SK-N-SH treated with all-trans-retinoic acid at 6 μM for 48 hours (cell line): ENCODE measurements at regions not wholly inside any gene's neighbourhood (a gene's known extent, or its start where the extent isn't known, plus 50 kb on each side); places are given as distances from the start of the nearest gene placed in this dataset.

ENCODE experiments used
- ARNTL ChIP-seq: fragments of 450-650 bp; formaldehyde crosslinking; IDR thresholded peaks from 2 replicates; pipeline ENCODE4 v1.5.0; 2020; ENCODE audit warnings: low read depth, mild to moderate bottlenecking, moderate library complexity, borderline replicate concordance
- BACH2 ChIP-seq: fragments of 250-450 bp; sonication (Bioruptor Pico); IDR thresholded peaks from 2 replicates; pipeline ENCODE4 v1.9.0; 2021; ENCODE audit warnings: mild to moderate bottlenecking, borderline replicate concordance
- ISL1 ChIP-seq: fragments of 250-450 bp; sonication (Bioruptor Pico); IDR thresholded peaks from 2 replicates; pipeline ENCODE4 v2.1.2; 2022; ENCODE audit warnings: mild to moderate bottlenecking, moderate library complexity
- OSR1 ChIP-seq: fragments of 250-450 bp; sonication (Bioruptor Pico); IDR thresholded peaks from 2 replicates; pipeline ENCODE4 v1.8.0; 2022; ENCODE audit warnings: moderate library complexity, mild to moderate bottlenecking, inconsistent platforms
- PATZ1 ChIP-seq: fragments of 250-450 bp; sonication (Bioruptor Pico); IDR thresholded peaks from 2 replicates; pipeline ENCODE4 v1.8.0; 2020; ENCODE audit warnings: mild to moderate bottlenecking, moderate library complexity, borderline replicate concordance
- POU6F1 ChIP-seq: fragments of 250-450 bp; sonication (Bioruptor Pico); IDR thresholded peaks from 2 replicates; pipeline ENCODE4 v1.8.0; 2021; ENCODE audit warnings: low read depth, mild to moderate bottlenecking, moderate library complexity, borderline replicate concordance
- PPARA ChIP-seq: fragments of 250-450 bp; sonication (Bioruptor Pico); IDR thresholded peaks from 2 replicates; pipeline ENCODE4 v1.5.0; 2020; ENCODE audit warnings: mild to moderate bottlenecking, borderline replicate concordance
- SNAI2 ChIP-seq: fragments of 250-450 bp; sonication (Bioruptor Pico); IDR thresholded peaks from 2 replicates; pipeline ENCODE4 v1.5.0; 2020; ENCODE audit warnings: mild to moderate bottlenecking, moderate library complexity
- ZC3H10 ChIP-seq: fragments of 250-450 bp; sonication (Bioruptor Pico); IDR thresholded peaks from 2 replicates; pipeline ENCODE4 v1.5.1; 2021; ENCODE audit warnings: mild to moderate bottlenecking, moderate library complexity
- ZFP3 ChIP-seq: fragments of 250-450 bp; sonication (Bioruptor Pico); IDR thresholded peaks from 2 replicates; pipeline ENCODE4 v1.5.0; 2020; ENCODE audit warnings: mild to moderate bottlenecking, moderate library complexity
- ZFP30 ChIP-seq: fragments of 450-650 bp; formaldehyde crosslinking; IDR thresholded peaks from 2 replicates; pipeline ENCODE4 v1.5.0; 2022; ENCODE audit warnings: mild to moderate bottlenecking, moderate library complexity
- ZNF565 ChIP-seq: fragments of 450-650 bp; formaldehyde crosslinking; conservative IDR thresholded peaks from 2 replicates; pipeline ENCODE4 v1.5.0; 2020; ENCODE audit warnings: low read depth, mild to moderate bottlenecking, moderate library complexity

- TF ChIP-seq ZFP3 (CRISPR knock-in tag) (no peak), PATZ1 (CRISPR knock-in tag) (no peak), SNAI2 (CRISPR knock-in tag) (no peak), ARNTL (CRISPR knock-in tag) (no peak), PPARA (CRISPR knock-in tag) (no peak), OSR1 (CRISPR knock-in tag) (no peak), BACH2 (CRISPR knock-in tag) (no peak), POU6F1 (CRISPR knock-in tag) (no peak), ISL1 (CRISPR knock-in tag) (no peak), ZFP30 (CRISPR knock-in tag) (no peak), ZC3H10 (CRISPR knock-in tag) (no peak), ZNF565 (CRISPR knock-in tag) (no peak)
These were observed 583.9 kb upstream of the API5 start for GRCh38 chr11:42727879-42728278.
